ENCODE measurements at regions not wholly inside any gene's neighbourhood (a gene's known extent, or its start where the extent isn't known, plus 50 kb on each side); places are given as distances from the start of the nearest gene placed in this dataset.
"Not testable (repeated sequence)": the region's sequence is repeated elsewhere in the genome, so short reads cannot be mapped to it uniquely, and the experiment has no call there.

GRCh38 chr5:143955141-143955540, 143.2 kb downstream of the HMHB1 start:
- DNase-seq (ENCODE audit: low read depth): peak; percentile 58

- DNase-seq (ENCODE audit: low read depth): no peak
These were observed 145.5 kb downstream of the HMHB1 start for GRCh38 chr5:143957455-143957854.

GRCh38 chr5:143962201-143962600, 150.2 kb downstream of the HMHB1 start:
- DNase-seq (ENCODE audit: low read depth): no peak

- peak; percentile 68 for DNase-seq (ENCODE audit: low read depth)
These were observed 153.0 kb downstream of the HMHB1 start for GRCh38 chr5:143964919-143965318.

- no peak for DNase-seq (ENCODE audit: low read depth)
These were observed 154.3 kb downstream of the HMHB1 start for GRCh38 chr5:143966280-143966679.

- peak; percentile 78 for DNase-seq (ENCODE audit: low read depth)
These were observed 156.3 kb downstream of the HMHB1 start for GRCh38 chr5:143968071-143968878.

- DNase-seq (ENCODE audit: low read depth): no peak
These were observed 158.2 kb downstream of the HMHB1 start for GRCh38 chr5:143970159-143970558.

- no peak for DNase-seq (ENCODE audit: low read depth)
These were observed 160.1 kb downstream of the HMHB1 start for GRCh38 chr5:143972068-143972467.

- DNase-seq (ENCODE audit: low read depth): peak; percentile 25
These were observed 164.1 kb downstream of the HMHB1 start for GRCh38 chr5:143976055-143976454.

GRCh38 chr5:143977891-143978461, 166.0 kb downstream of the HMHB1 start:
- DNase-seq (ENCODE audit: low read depth): peak; percentile 43

- DNase-seq (ENCODE audit: low read depth): no peak
These were observed 167.2 kb downstream of the HMHB1 start for GRCh38 chr5:143979044-143979690.

- DNase-seq (ENCODE audit: low read depth): no peak
These were observed 168.5 kb downstream of the HMHB1 start for GRCh38 chr5:143980506-143980905.

- not testable (repeated sequence) for DNase-seq (ENCODE audit: low read depth)
These were observed 171.0 kb downstream of the HMHB1 start for GRCh38 chr5:143982957-143983356.

GRCh38 chr5:143985832-143986515, 174.0 kb downstream of the HMHB1 start:
- DNase-seq (ENCODE audit: low read depth): peak; percentile 86

GRCh38 chr5:143986516-143987212, 174.7 kb downstream of the HMHB1 start:
- peak; percentile 71 for DNase-seq (ENCODE audit: low read depth)

- DNase-seq (ENCODE audit: low read depth): no peak
These were observed 175.3 kb downstream of the HMHB1 start for GRCh38 chr5:143987264-143987663.

GRCh38 chr5:143987751-143988560, 176.0 kb downstream of the HMHB1 start:
- no peak for DNase-seq (ENCODE audit: low read depth)

GRCh38 chr5:143992496-143992895, 178.0 kb downstream of the YIPF5 start:
- no peak for DNase-seq (ENCODE audit: low read depth)

GRCh38 chr5:144002876-144003275, 167.6 kb downstream of the YIPF5 start:
- no peak for DNase-seq (ENCODE audit: low read depth)

GRCh38 chr5:144003636-144004035, 166.8 kb downstream of the YIPF5 start:
- DNase-seq (ENCODE audit: low read depth): no peak

GRCh38 chr5:144004146-144004545, 166.3 kb downstream of the YIPF5 start:
- peak; percentile 61 for DNase-seq (ENCODE audit: low read depth)

Measured in iris pigment epithelial cell (primary cell).